GM23338 (cell line): ENCODE measurements at regions not wholly inside any gene's neighbourhood (a gene's known extent, or its start where the extent isn't known, plus 50 kb on each side); places are given as distances from the start of the nearest gene placed in this dataset.

ENCODE experiments used
- ATAC-seq: fragments of 200-7000 bp; cut with Tn5 transposase; 3 replicates; pipeline ENCODE4 v1.9.1; 2020
- DNase-seq: peaks from one replicate; pipeline ENCODE4 v3.0.0-alpha.2; 2015; ENCODE audit warnings: low spot score
- H2AFZ ChIP-seq: fragments of 200-600 bp; sonication (generic); 2 replicates; pipeline ENCODE4 v1.8.0; 2016; ENCODE audit warnings: antibody characterized with exemption, mild to moderate bottlenecking, moderate library complexity
- H3F3A ChIP-seq: fragments of 200-600 bp; sonication (generic); replicated peaks from 2 replicates; pipeline ENCODE4 v1.8.0; 2017; ENCODE audit warnings: antibody characterized with exemption, mixed run types, low read depth
- H3K27ac ChIP-seq: fragments of 200-600 bp; sonication (generic); 2 replicates; pipeline ENCODE4 v1.6.1; 2016; ENCODE audit warnings: low read depth
- H3K27me3 ChIP-seq: fragments of 200-600 bp; sonication (generic); 2 replicates; pipeline ENCODE4 v1.8.0; 2016; ENCODE audit warnings: mild to moderate bottlenecking, mixed run types, moderate library complexity; ENCODE audit not compliant: insufficient read depth
- H3K36me3 ChIP-seq: fragments of 200-600 bp; sonication (generic); 2 replicates; pipeline ENCODE4 v1.8.0; 2016; ENCODE audit warnings: mild to moderate bottlenecking; ENCODE audit not compliant: insufficient read depth
- H3K4me1 ChIP-seq: fragments of 200-600 bp; sonication (generic); 2 replicates; pipeline ENCODE4 v1.8.0; 2016; ENCODE audit warnings: mild to moderate bottlenecking, moderate library complexity; ENCODE audit not compliant: insufficient read depth
- H3K4me2 ChIP-seq: fragments of 200-600 bp; sonication (generic); 2 replicates; pipeline ENCODE4 v1.7.1; 2017; ENCODE audit warnings: mixed run types
- H3K4me3 ChIP-seq: fragments of 200-600 bp; sonication (generic); 2 replicates; pipeline ENCODE4 v1.6.1; 2016; ENCODE audit warnings: mixed run types
- H3K79me2 ChIP-seq: fragments of 200-600 bp; sonication (generic); replicated peaks from 2 replicates; pipeline ENCODE4 v1.8.0; 2017; ENCODE audit warnings: mild to moderate bottlenecking; ENCODE audit not compliant: insufficient read depth
- H3K9me2 ChIP-seq: fragments of 200-600 bp; sonication (generic); 2 replicates; pipeline ENCODE4 v1.8.0; 2017; ENCODE audit not compliant: insufficient read depth
- H4K20me1 ChIP-seq: fragments of 200-600 bp; sonication (generic); replicated peaks from 2 replicates; pipeline ENCODE4 v1.8.0; 2017; ENCODE audit warnings: mild to moderate bottlenecking; ENCODE audit not compliant: insufficient read depth
- H3K27ac Mint-ChIP-seq: 2 replicates; pipeline ENCODE4 v1.8.0; 2020; ENCODE audit warnings: inconsistent platforms, mild to moderate bottlenecking, moderate library complexity, mixed read lengths
- H3K27me3 Mint-ChIP-seq: 3 replicates; pipeline ENCODE4 v1.8.0; 2022; ENCODE audit warnings: low read depth, mild to moderate bottlenecking, moderate library complexity, mixed read lengths, inconsistent platforms; ENCODE audit not compliant: insufficient read depth, poor library complexity
- H3K36me3 Mint-ChIP-seq: 3 replicates; pipeline ENCODE4 v1.8.0; 2021; ENCODE audit warnings: low read depth, mild to moderate bottlenecking, inconsistent platforms, moderate library complexity, mixed read lengths
- H3K4me1 Mint-ChIP-seq: 3 replicates; pipeline ENCODE4 v1.8.0; 2020; ENCODE audit warnings: mild to moderate bottlenecking, inconsistent platforms, mixed read lengths
- H3K4me3 Mint-ChIP-seq: 3 replicates; pipeline ENCODE4 v1.8.0; 2021; ENCODE audit warnings: moderate library complexity, mild to moderate bottlenecking, inconsistent platforms, mixed read lengths
- H3K9me3 Mint-ChIP-seq: 3 replicates; pipeline ENCODE4 v1.8.0; 2020; ENCODE audit warnings: moderate library complexity, mild to moderate bottlenecking, inconsistent platforms, mixed read lengths
- CREB1 ChIP-seq: fragments of 250-450 bp; sonication (Bioruptor Pico); IDR thresholded peaks from 2 replicates; pipeline ENCODE4 v1.5.0; 2020; ENCODE audit warnings: low read depth, mild to moderate bottlenecking, moderate library complexity
- ETS1 ChIP-seq: IDR thresholded peaks from 2 replicates; pipeline ENCODE4 v1.6.1; 2016; ENCODE audit warnings: antibody characterized with exemption
- EZH2 ChIP-seq: fragments of 200-600 bp; sonication (generic); IDR thresholded peaks from one replicate; pipeline ENCODE4 v1.8.0; 2017; ENCODE audit warnings: antibody characterized with exemption, mild to moderate bottlenecking, low read depth; ENCODE audit not compliant: unreplicated experiment
- EZH2phosphoT487 ChIP-seq: fragments of 200-600 bp; sonication (generic); IDR thresholded peaks from one replicate; pipeline ENCODE4 v1.8.1; 2018; ENCODE audit warnings: antibody characterized with exemption; ENCODE audit not compliant: unreplicated experiment
- JUNB ChIP-seq: IDR thresholded peaks from one replicate; pipeline ENCODE4 v1.6.1; 2016; ENCODE audit warnings: antibody characterized with exemption; ENCODE audit not compliant: unreplicated experiment
- NANOG ChIP-seq: IDR thresholded peaks from 2 replicates; pipeline ENCODE4 v1.6.1; 2016; ENCODE audit warnings: antibody characterized with exemption, borderline replicate concordance
- POLR2AphosphoS5 ChIP-seq: IDR thresholded peaks from 2 replicates; pipeline ENCODE4 v1.6.1; 2016; ENCODE audit warnings: antibody characterized with exemption, low read depth
- REST ChIP-seq: IDR thresholded peaks from one replicate; pipeline ENCODE4 v1.6.1; 2018; ENCODE audit warnings: antibody characterized with exemption; ENCODE audit not compliant: unreplicated experiment
- STAT1 ChIP-seq: IDR thresholded peaks from one replicate; pipeline ENCODE4 v1.6.1; 2016; ENCODE audit warnings: antibody characterized with exemption; ENCODE audit not compliant: unreplicated experiment
- ZNF114 ChIP-seq: fragments of 250-450 bp; sonication (Bioruptor Pico); IDR thresholded peaks from 2 replicates; pipeline ENCODE4 v1.5.0; 2020; ENCODE audit warnings: mild to moderate bottlenecking, moderate library complexity
- ZNF331 ChIP-seq: fragments of 250-450 bp; sonication (Bioruptor Pico); IDR thresholded peaks from 2 replicates; pipeline ENCODE4 v1.5.0; 2020; ENCODE audit warnings: low read depth, mild to moderate bottlenecking, moderate library complexity
- TF ChIP-seq, protein P1 (sequence below): fragments of 250-450 bp; sonication (Bioruptor Pico); IDR thresholded peaks from 2 replicates; pipeline ENCODE4 v1.5.0; 2020; ENCODE audit warnings: mild to moderate bottlenecking, moderate library complexity
- TF ChIP-seq, protein P2 (sequence below), 2 experiments: fragments of 200-600 bp in 1 of 2; sonication (generic) in 1 of 2; conservative IDR thresholded peaks; 2 replicates each; pipeline versions ENCODE4 v1.5.1 to v1.6.1; 2016 to 2017; ENCODE audit warnings: antibody characterized with exemption in 2 of 2, low read depth in 2 of 2, mild to moderate bottlenecking in 2 of 2, moderate library complexity in 1 of 2

DNA sequence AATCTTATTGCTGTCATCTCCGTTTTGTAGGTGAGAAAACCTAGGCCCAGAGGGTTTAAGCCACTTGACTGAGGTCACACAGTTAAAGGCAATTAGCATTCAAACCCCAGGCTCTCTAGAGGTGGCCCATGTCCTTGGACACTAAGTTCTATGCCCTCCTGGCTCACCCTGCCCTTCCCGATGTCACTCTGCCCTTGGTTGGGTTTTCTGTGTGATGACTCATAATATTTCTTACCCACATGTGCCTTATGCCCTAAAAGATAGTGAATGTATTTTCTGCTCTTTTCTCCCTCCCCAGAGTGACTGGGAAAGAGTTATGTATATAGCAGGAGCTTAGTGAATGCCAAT lies 174.5 kb upstream of the PITX1 start:
- DNase-seq = no peak
- Mint-ChIP-seq H3K4me1 (peaks cover 25% of the 10 kb centered on the region), H3K27me3 (peaks cover 9% of the 10 kb centered on the region), H3K36me3 (no peaks in the 10 kb centered on the region; the same call in 2 of the 3 replicates), H3K9me3 (peaks cover 7% of the 10 kb centered on the region), H3K27ac (no peak overlapping the region), H3K4me3 (no peak overlapping the region)
- no peaks in the 10 kb centered on the region for H3F3A ChIP-seq
- H3K9me2 ChIP-seq = 0 out of 2 replicates have a peak, but pooled peaks cover 8% of the 10 kb centered on the region
- TF ChIP-seq, protein P1, sequence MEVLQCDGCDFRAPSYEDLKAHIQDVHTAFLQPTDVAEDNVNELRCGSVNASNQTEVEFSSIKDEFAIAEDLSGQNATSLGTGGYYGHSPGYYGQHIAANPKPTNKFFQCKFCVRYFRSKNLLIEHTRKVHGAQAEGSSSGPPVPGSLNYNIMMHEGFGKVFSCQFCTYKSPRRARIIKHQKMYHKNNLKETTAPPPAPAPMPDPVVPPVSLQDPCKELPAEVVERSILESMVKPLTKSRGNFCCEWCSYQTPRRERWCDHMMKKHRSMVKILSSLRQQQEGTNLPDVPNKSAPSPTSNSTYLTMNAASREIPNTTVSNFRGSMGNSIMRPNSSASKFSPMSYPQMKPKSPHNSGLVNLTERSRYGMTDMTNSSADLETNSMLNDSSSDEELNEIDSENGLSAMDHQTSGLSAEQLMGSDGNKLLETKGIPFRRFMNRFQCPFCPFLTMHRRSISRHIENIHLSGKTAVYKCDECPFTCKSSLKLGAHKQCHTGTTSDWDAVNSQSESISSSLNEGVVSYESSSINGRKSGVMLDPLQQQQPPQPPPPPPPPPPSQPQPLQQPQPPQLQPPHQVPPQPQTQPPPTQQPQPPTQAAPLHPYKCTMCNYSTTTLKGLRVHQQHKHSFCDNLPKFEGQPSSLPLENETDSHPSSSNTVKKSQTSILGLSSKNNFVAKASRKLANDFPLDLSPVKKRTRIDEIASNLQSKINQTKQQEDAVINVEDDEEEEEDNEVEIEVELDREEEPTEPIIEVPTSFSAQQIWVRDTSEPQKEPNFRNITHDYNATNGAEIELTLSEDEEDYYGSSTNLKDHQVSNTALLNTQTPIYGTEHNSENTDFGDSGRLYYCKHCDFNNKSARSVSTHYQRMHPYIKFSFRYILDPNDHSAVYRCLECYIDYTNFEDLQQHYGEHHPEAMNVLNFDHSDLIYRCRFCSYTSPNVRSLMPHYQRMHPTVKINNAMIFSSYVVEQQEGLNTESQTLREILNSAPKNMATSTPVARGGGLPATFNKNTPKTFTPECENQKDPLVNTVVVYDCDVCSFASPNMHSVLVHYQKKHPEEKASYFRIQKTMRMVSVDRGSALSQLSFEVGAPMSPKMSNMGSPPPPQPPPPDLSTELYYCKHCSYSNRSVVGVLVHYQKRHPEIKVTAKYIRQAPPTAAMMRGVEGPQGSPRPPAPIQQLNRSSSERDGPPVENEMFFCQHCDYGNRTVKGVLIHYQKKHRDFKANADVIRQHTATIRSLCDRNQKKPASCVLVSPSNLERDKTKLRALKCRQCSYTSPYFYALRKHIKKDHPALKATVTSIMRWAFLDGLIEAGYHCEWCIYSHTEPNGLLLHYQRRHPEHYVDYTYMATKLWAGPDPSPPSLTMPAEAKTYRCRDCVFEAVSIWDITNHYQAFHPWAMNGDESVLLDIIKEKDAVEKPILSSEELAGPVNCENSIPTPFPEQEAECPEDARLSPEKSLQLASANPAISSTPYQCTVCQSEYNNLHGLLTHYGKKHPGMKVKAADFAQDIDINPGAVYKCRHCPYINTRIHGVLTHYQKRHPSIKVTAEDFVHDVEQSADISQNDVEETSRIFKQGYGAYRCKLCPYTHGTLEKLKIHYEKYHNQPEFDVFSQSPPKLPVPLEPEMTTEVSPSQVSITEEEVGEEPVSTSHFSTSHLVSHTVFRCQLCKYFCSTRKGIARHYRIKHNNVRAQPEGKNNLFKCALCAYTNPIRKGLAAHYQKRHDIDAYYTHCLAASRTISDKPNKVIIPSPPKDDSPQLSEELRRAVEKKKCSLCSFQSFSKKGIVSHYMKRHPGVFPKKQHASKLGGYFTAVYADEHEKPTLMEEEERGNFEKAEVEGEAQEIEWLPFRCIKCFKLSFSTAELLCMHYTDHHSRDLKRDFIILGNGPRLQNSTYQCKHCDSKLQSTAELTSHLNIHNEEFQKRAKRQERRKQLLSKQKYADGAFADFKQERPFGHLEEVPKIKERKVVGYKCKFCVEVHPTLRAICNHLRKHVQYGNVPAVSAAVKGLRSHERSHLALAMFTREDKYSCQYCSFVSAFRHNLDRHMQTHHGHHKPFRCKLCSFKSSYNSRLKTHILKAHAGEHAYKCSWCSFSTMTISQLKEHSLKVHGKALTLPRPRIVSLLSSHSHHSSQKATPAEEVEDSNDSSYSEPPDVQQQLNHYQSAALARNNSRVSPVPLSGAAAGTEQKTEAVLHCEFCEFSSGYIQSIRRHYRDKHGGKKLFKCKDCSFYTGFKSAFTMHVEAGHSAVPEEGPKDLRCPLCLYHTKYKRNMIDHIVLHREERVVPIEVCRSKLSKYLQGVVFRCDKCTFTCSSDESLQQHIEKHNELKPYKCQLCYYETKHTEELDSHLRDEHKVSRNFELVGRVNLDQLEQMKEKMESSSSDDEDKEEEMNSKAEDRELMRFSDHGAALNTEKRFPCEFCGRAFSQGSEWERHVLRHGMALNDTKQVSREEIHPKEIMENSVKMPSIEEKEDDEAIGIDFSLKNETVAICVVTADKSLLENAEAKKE (CRISPR knock-in tag) = no peak
- TF ChIP-seq EZH2phosphoT487 = no peak
- TF ChIP-seq, protein P2, sequence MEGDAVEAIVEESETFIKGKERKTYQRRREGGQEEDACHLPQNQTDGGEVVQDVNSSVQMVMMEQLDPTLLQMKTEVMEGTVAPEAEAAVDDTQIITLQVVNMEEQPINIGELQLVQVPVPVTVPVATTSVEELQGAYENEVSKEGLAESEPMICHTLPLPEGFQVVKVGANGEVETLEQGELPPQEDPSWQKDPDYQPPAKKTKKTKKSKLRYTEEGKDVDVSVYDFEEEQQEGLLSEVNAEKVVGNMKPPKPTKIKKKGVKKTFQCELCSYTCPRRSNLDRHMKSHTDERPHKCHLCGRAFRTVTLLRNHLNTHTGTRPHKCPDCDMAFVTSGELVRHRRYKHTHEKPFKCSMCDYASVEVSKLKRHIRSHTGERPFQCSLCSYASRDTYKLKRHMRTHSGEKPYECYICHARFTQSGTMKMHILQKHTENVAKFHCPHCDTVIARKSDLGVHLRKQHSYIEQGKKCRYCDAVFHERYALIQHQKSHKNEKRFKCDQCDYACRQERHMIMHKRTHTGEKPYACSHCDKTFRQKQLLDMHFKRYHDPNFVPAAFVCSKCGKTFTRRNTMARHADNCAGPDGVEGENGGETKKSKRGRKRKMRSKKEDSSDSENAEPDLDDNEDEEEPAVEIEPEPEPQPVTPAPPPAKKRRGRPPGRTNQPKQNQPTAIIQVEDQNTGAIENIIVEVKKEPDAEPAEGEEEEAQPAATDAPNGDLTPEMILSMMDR (conservative IDR thresholded peaks at IDR 0.05; ENCODE audit: low read depth in 2 of 2) = no peak
- no peak for TF ChIP-seq POLR2AphosphoS5
- TF ChIP-seq ZNF114 (CRISPR knock-in tag) = no peak
- TF ChIP-seq STAT1 = no peak
- no peak for TF ChIP-seq NANOG
- no peak for TF ChIP-seq ETS1
- no peak for TF ChIP-seq CREB1 (CRISPR knock-in tag)
- no peak for TF ChIP-seq ZNF331 (CRISPR knock-in tag)
- no peak for TF ChIP-seq REST
- no peak for TF ChIP-seq JUNB
- TF ChIP-seq EZH2 = no peak
- H3K79me2 ChIP-seq = no peaks in the 10 kb centered on the region
- no peak overlapping the region for H2AFZ ChIP-seq
- no peak overlapping the region for H3K4me2 ChIP-seq
- peaks cover 9% of the 10 kb centered on the region for H3K4me1 ChIP-seq
- H3K4me3 ChIP-seq = no peak overlapping the region
- H3K36me3 ChIP-seq = no peaks in the 10 kb centered on the region
- H3K27ac ChIP-seq = no peak overlapping the region
- H4K20me1 ChIP-seq = no peaks in the 10 kb centered on the region
- no peak for ATAC-seq
- H3K27me3 ChIP-seq = no peaks in the 10 kb centered on the region
